Cardiac fibroblast (primary cell): ENCODE measurements at regions not wholly inside any gene's neighbourhood (a gene's known extent, or its start where the extent isn't known, plus 50 kb on each side); places are given as distances from the start of the nearest gene placed in this dataset.

Experiments used
- DNase-seq, 2 donors: peaks; one replicate each; pipeline versions ENCODE4 v3.0.0 to v3.0.0-alpha.2; 2010; ENCODE audit warnings: low read depth in 2 of 2
- H3K4me3 ChIP-seq, 2 donors: replicated peaks in 1 of 2; 1 replicate in 1 of 2; 2 replicates in 1 of 2; pipeline ENCODE4 v1.5.1; 2011; ENCODE audit warnings: low read depth in 2 of 2, low read length in 2 of 2, mild to moderate bottlenecking in 2 of 2, moderate library complexity in 1 of 2
- TF ChIP-seq, protein P1 (sequence below): IDR thresholded peaks from one replicate; pipeline ENCODE4 v1.5.1; 2011; ENCODE audit warnings: low read depth, mild to moderate bottlenecking, low read length, inconsistent platforms

DNA sequence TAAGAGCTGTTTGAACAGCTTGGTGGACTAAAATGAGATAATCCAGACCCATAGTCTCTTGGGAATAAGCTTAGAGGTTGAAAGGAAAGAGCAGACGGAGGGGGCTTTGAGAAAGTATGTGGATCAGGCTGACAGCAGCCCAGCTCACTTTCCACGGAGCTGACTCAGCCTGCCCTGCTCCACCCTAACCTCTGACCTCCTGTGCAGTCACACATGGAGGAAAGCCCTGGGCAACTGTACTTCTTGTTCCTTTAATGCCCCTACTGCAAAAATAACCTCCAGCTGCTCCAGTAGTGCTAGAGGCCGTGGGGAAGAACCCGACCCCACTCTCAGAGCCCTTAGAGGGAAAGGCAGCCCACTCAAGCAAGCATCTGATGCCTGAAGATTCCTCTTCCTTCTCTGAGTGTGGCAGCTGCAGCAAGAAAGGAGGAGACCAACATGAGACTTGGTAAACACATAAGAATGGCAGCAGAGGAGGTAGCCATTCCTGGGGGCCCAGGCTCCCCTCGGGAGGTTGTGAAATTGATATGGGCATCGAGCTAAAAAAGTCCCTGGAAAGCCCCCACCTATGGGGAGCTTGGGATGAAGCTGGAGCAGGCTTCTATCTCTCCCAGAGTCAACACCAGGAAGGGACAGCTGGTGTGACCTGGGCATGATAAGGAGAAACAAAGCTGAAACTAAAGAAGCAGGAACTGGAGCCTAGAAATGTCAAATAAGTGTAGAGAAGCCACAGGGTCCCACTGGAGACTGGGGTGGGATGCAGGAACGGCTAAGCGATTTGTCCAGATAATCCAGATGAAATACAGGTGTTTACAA lies 204.3 kb downstream of the PIK3R1 start:
- no peak overlapping the region for H3K4me3 ChIP-seq
- TF ChIP-seq, protein P1, sequence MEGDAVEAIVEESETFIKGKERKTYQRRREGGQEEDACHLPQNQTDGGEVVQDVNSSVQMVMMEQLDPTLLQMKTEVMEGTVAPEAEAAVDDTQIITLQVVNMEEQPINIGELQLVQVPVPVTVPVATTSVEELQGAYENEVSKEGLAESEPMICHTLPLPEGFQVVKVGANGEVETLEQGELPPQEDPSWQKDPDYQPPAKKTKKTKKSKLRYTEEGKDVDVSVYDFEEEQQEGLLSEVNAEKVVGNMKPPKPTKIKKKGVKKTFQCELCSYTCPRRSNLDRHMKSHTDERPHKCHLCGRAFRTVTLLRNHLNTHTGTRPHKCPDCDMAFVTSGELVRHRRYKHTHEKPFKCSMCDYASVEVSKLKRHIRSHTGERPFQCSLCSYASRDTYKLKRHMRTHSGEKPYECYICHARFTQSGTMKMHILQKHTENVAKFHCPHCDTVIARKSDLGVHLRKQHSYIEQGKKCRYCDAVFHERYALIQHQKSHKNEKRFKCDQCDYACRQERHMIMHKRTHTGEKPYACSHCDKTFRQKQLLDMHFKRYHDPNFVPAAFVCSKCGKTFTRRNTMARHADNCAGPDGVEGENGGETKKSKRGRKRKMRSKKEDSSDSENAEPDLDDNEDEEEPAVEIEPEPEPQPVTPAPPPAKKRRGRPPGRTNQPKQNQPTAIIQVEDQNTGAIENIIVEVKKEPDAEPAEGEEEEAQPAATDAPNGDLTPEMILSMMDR: no peak
- DNase-seq: peak; percentile 66 to 67

DNA sequence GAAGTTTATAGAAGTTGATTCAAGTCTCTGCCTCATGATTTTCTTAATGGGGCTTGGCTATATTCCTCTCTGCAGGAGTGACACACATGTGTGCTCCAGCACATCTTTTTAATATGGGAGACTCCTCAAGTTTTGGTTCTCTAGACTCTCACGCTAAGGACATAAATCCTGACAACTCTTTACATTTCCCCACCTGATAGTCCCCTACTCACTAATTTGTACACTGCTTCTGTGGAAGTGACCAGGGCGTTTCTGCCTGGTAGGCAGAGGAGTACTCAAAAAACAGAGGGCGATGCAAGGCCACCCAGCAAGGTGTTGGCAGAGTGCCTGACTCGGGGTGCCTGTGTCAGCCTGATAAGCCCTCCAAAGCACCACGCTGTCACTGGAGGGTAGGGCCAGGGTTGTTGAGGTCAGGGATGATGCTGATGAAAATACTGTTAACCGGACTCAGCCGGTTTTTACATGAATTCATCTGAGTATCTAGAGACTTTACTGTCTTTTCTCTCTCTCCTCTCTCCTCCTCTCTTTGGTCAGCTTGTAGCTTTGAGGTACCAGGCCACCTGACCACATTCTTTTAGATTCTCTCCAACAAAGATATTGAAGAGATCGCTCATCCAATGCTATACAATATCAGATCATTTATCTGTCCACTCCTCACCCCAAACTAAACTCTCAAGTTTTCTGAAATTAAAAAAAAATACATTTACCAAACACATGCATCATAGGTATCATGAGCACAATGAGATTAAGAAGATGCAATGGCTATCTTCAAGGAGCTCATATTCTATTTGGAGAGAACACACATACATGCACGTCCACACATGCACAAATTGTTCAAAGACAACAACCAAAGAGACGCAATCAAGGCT lies 205.2 kb downstream of the PIK3R1 start:
- DNase-seq: no peak
- TF ChIP-seq, protein P1: no peak
- no peak overlapping the region for H3K4me3 ChIP-seq

DNA sequence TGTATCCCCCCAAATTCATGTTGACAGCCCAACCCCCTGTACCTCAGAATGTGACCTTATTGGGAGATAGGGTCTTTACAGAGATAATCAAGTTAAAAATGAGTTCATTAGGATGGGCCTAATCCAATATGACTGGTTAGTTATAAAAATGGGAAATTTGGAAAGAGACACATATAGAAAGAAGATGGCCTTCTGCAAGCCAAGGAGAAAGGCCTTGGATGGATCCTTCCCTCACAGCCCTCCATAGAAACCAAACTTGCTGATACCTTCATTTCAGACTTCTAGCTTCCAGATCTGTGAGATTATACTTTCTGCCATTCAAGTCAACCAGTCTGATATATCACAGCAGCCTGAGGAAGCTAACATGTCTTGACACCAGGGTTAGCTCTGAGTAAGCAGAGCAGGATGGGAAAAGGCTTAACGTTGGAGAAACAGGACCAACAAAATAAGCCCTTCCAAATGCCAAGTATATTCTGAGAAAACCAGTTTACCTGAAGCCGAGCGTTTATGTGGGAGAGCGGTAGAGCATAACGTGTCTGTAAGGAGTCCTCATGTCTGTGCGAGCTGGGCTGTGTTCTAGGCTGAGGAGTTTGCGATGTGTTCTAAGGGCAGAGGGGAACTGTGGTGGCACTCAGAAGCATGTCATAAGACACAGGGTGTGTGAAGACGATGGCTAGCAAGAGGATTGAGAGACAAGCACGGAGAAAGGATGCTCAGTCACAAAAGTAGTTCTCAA lies 206.1 kb downstream of the PIK3R1 start:
- no peak for DNase-seq
- no peak overlapping the region for H3K4me3 ChIP-seq
- TF ChIP-seq, protein P1: no peak

- no peak for DNase-seq
- no peak overlapping the region for H3K4me3 ChIP-seq
- TF ChIP-seq, protein P1: no peak
These were observed 207.7 kb downstream of the PIK3R1 start for GRCh38 chr5:68423154-68423811.

DNA sequence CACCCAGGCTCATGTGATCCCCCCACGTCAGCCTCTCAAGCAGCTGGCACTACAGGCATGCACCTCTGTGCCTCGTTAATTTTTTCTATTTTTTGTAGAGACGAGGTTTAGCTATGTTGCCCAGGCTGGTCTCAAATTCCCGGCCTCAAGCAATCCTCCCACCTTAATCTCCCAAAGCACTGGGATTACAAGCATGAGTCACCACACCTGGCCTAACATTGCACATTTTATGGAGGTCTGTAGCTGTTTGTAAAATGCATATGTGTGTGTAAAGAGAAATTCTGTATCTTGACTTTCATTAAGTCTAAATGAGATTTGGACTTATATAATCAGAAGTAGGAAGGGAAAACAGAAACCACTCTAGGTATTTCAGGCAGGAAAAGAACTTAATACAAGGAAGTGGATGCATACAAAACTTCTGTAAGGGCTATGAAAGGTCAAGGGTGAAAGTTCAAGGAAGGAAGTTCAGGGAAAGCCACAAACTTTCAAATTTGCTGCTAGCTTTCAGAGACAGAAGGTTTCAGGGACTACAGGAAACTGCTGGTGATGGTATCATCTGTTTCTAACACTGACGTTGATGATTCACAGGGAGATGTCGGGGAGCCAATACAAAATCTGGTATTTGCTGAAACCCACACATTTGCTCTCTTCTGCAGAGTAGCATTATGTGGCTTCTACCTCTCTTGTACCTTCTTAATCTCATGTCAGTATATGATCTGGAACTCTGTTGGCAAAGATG lies 209.4 kb downstream of the PIK3R1 start:
- TF ChIP-seq, protein P1: no peak
- peak; percentile 42 to 52 for DNase-seq
- H3K4me3 ChIP-seq: no peak overlapping the region
